ENCODE measurements at regions not wholly inside any gene's neighbourhood (a gene's known extent, or its start where the extent isn't known, plus 50 kb on each side); places are given as distances from the start of the nearest gene placed in this dataset.

GRCh38 chr2:239462191-239462515 lies 61.3 kb upstream of the HDAC4 start:
- no peak for DNase-seq (ENCODE audit: low read depth in 2 of 2)

GRCh38 chr2:239461291-239462190 lies 60.7 kb upstream of the HDAC4 start:
- no peak for DNase-seq (ENCODE audit: low read depth in 2 of 2)

- no peak for DNase-seq (ENCODE audit: low read depth in 2 of 2)
Observed at GRCh38 chr2:239460780-239461179, 60.0 kb upstream of the HDAC4 start.

- DNase-seq (ENCODE audit: low read depth in 2 of 2), result no peak
Observed at GRCh38 chr2:239459606-239460005, 58.8 kb upstream of the HDAC4 start.

GRCh38 chr2:239459056-239459455 lies 58.2 kb upstream of the HDAC4 start:
- no peak for DNase-seq (ENCODE audit: low read depth in 2 of 2)

- no peak for DNase-seq (ENCODE audit: low read depth in 2 of 2)
Observed at GRCh38 chr2:239457586-239458445, 57.0 kb upstream of the HDAC4 start.

GRCh38 chr2:239456940-239457339 lies 56.1 kb upstream of the HDAC4 start:
- no peak for DNase-seq (ENCODE audit: low read depth in 2 of 2)

- no peak for DNase-seq (ENCODE audit: low read depth in 2 of 2)
Observed at GRCh38 chr2:239455436-239456203, 54.8 kb upstream of the HDAC4 start.

- DNase-seq (ENCODE audit: low read depth in 2 of 2), result no peak
Observed at GRCh38 chr2:239454507-239454906, 53.7 kb upstream of the HDAC4 start.
